ENCODE measurements at regions not wholly inside any gene's neighbourhood (a gene's known extent, or its start where the extent isn't known, plus 50 kb on each side); places are given as distances from the start of the nearest gene placed in this dataset.
"Not testable (repeated sequence)": the region's sequence is repeated elsewhere in the genome, so short reads cannot be mapped to it uniquely, and the experiment has no call there.

DNA sequence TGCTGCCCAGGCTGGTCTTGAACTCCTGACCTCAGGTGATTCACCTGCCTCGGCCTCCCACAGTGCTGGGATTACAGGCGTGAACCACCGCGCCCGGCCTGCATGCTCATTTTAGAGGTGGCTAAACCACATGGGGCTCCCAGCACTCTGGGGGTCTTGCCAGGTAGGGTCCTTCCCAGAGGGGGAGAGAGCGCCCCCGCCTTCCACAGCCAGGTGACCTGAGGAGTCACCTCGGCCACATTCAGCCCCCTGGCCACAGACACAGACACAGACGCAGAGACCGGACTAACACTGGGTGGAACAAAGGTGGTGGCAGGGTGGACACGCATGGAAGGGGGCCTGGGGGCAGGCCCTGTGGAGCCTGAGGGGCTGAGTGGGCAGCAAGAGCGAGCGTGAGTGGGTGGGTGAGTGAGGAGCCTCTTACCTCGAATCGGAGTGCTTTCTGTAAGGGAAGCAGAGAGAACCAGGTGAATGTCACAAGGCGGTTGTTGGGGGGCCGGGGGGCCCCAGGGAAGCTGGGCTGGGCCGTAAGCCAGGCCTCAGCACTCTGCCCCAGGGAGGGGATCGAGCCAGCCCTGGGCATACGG, 80.1 kb downstream of the PTPRS start:
- ATAC-seq (no peak), DNase-seq (ENCODE audit: low spot score) (no peak)

GRCh38 chr19:5259750-5260149, 80.9 kb downstream of the PTPRS start:
- no peak for DNase-seq (ENCODE audit: low spot score)
- ATAC-seq = no peak

GRCh38 chr19:5257155-5258045, 83.2 kb downstream of the PTPRS start:
- no peak for DNase-seq (ENCODE audit: low spot score)
- ATAC-seq = no peak

GRCh38 chr19:5255602-5256231, 84.9 kb downstream of the PTPRS start:
- no peak for DNase-seq (ENCODE audit: low spot score)
- ATAC-seq = no peak

GRCh38 chr19:5254944-5255343, 85.7 kb downstream of the PTPRS start:
- ATAC-seq (no peak), DNase-seq (ENCODE audit: low spot score) (no peak)

- DNase-seq (ENCODE audit: low spot score) = no peak
- ATAC-seq = no peak
Observed at GRCh38 chr19:5254543-5254942, 86.1 kb downstream of the PTPRS start.

GRCh38 chr19:5253406-5254110, 87.1 kb downstream of the PTPRS start:
- ATAC-seq (no peak), DNase-seq (ENCODE audit: low spot score) (no peak)

GRCh38 chr19:5251096-5252065, 89.2 kb downstream of the PTPRS start:
- DNase-seq (ENCODE audit: low spot score) = no peak
- no peak for ATAC-seq

GRCh38 chr19:5250127-5250659, 90.4 kb downstream of the PTPRS start:
- peak; percentile 48 for DNase-seq (ENCODE audit: low spot score)
- peak; percentile 52 for ATAC-seq

- DNase-seq (ENCODE audit: low spot score) = no peak
- ATAC-seq = no peak
Observed at GRCh38 chr19:5249526-5249925, 91.1 kb downstream of the PTPRS start.

DNA sequence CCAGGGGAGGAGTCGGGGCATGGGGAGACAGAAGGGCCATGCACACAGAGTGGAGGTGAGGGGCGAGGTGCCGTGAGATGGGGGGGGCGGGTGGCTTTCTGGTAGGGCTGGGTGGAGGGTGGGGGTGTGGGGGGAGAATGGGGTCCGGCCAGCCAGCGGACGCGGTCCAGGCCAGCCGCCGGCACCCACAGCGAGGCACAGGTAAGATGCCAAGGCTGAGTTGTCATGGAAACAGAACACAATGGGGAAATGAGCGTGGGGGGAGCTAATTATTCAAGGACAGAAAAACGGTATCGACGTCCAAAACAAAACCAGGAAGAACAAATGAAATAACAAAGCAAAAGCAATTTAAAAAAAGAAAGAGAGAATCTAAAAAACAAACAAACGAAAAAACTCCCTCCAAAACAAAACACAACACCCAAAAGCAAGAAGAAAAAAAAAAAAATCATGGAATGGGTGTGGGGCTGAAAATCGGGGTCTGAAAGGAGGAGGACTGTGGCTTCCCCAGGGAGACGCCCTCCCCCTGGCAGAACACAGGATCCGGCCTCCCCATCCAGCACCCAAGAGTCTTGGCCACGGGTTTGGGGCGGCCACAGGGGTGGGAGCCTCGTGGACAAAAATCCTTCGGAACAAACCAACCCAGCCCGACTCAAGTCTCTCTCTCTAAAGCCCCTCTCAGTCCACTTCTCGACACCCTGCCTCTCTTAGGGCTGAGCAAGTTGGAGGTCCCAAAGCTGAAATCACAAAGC, 92.5 kb downstream of the PTPRS start:
- no peak for ATAC-seq
- DNase-seq (ENCODE audit: low spot score) = no peak

GRCh38 chr19:5246554-5247155, 94.0 kb downstream of the PTPRS start:
- ATAC-seq (no peak), DNase-seq (ENCODE audit: low spot score) (no peak)

GRCh38 chr19:5245631-5246553, 94.7 kb downstream of the PTPRS start:
- no peak for ATAC-seq
- DNase-seq (ENCODE audit: low spot score) = no peak

- DNase-seq (ENCODE audit: low spot score) (no peak), ATAC-seq (no peak)
Observed at GRCh38 chr19:5244351-5244750, 96.3 kb downstream of the PTPRS start.

- no peak for ATAC-seq
- no peak for DNase-seq (ENCODE audit: low spot score)
Observed at GRCh38 chr19:5243878-5244277, 96.7 kb downstream of the PTPRS start.

DNA sequence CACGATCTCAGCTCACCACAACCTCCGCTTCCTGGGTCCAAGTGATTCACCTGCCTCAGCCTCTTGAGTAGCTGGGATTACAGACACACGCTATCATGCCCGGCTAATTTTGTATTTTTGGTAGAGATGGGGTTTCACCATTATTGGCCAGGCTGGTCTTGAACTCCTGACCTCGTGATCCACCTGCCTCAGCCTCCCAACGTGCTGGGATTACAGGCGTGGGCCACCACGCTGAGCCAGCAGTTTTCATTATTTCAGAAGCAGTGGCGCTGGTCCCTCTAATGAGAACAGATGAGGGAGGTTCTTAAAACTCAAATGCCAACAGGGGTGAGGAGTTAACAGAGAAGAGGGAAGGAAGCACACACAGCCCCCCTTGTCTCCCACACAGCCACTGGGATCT, 98.7 kb downstream of the PTPRS start:
- DNase-seq (ENCODE audit: low spot score); ATAC-seq: not testable (repeated sequence)

- ATAC-seq (no peak), DNase-seq (ENCODE audit: low spot score) (no peak)
Observed at GRCh38 chr19:5240011-5240410, 100.6 kb downstream of the PTPRS start.

GRCh38 chr19:5238700-5239099, 101.9 kb downstream of the PTPRS start:
- no peak for DNase-seq (ENCODE audit: low spot score)

More at GRCh38 chr19:5238700-5239099, 101.9 kb downstream of the PTPRS start:
- no peak for ATAC-seq
